22Rv1 (cell line): ENCODE measurements at regions not wholly inside any gene's neighbourhood (a gene's known extent, or its start where the extent isn't known, plus 50 kb on each side); places are given as distances from the start of the nearest gene placed in this dataset.

Source experiments
- CTCF ChIP-seq: fragments of 450-650 bp; IDR thresholded peaks from 2 replicates; pipeline ENCODE4 v1.5.1; 2017; ENCODE audit warnings: mild to moderate bottlenecking
- ZFX ChIP-seq: fragments of 450-650 bp; IDR thresholded peaks from 2 replicates; pipeline ENCODE4 v1.6.1; 2017; ENCODE audit warnings: antibody characterized with exemption, borderline replicate concordance

- no peak for TF ChIP-seq CTCF
- TF ChIP-seq ZFX, result no peak
Measured at GRCh38 chr3:101138817-101139216, 145.6 kb upstream of the ABI3BP start.
